IMR-90 (cell line): ENCODE measurements at regions not wholly inside any gene's neighbourhood (a gene's known extent, or its start where the extent isn't known, plus 50 kb on each side); places are given as distances from the start of the nearest gene placed in this dataset.
A peak's percentile ranks its signal among the peaks of the same experiment; 100 is the strongest.

Experiments
- ATAC-seq: fragments of 200-7000 bp; cut with Tn5 transposase; 2 replicates; pipeline ENCODE4 v1.9.1; 2020; ENCODE audit warnings: low read depth, mild to moderate bottlenecking, moderate library complexity
- BruUV-seq: library from RNA; stranded (reverse); fragments of 400-500 nt; replicated peaks from 2 replicates; lab custom pipeline; 2021; lab: Mats Ljungman, UMichigan
- CTCF ChIA-PET: fragments of 300-600 bp; formaldehyde crosslinking; extraction: SDS; loops from one replicate; lab custom pipeline; 2021; ENCODE audit warnings: antibody characterized with exemption; lab: Yijun Ruan, JAX
- POLR2A ChIA-PET: fragments of 300-600 bp; sonication (Branson Sonifier 250); formaldehyde crosslinking; loops from one replicate; lab custom pipeline; 2022; ENCODE audit warnings: antibody characterized with exemption; ENCODE audit not compliant: unreplicated experiment; lab: Charles Lee
- DNase-seq: peaks from one replicate; pipeline ENCODE4 v3.0.0; 2013
- H2AFZ ChIP-seq: replicated peaks from 2 replicates; pipeline ENCODE3; 2013; ENCODE audit warnings: low read length, mild to moderate bottlenecking; ENCODE audit not compliant: poor library complexity
- H2AK5ac ChIP-seq: 2 replicates; pipeline ENCODE4 v1.6.1; 2013; ENCODE audit warnings: low read depth, low read length, inconsistent platforms
- H2AK9ac ChIP-seq: replicated peaks from 2 replicates; pipeline ENCODE3; 2013; ENCODE audit warnings: mild to moderate bottlenecking, low read depth, low read length, moderate library complexity; ENCODE audit not compliant: poor library complexity
- H2BK120ac ChIP-seq: 2 replicates; pipeline ENCODE4 v1.6.1; 2013; ENCODE audit warnings: low read depth, low read length, inconsistent platforms
- H2BK15ac ChIP-seq: 3 replicates; pipeline ENCODE4 v1.6.1; 2013; ENCODE audit warnings: low read depth, low read length, inconsistent platforms
- H2BK20ac ChIP-seq: 2 replicates; pipeline ENCODE4 v1.6.1; 2013; ENCODE audit warnings: low read depth, mild to moderate bottlenecking, inconsistent platforms, low read length, moderate library complexity
- H2BK5ac ChIP-seq: 2 replicates; pipeline ENCODE4 v1.6.1; 2013; ENCODE audit warnings: mild to moderate bottlenecking, low read depth, low read length, inconsistent platforms; ENCODE audit not compliant: poor library complexity, severe bottlenecking
- H3K14ac ChIP-seq: replicated peaks from 2 replicates; pipeline ENCODE4 v1.6.1; 2013; ENCODE audit warnings: low read depth, low read length, inconsistent platforms
- H3K18ac ChIP-seq: 2 replicates; pipeline ENCODE4 v1.6.1; 2013; ENCODE audit warnings: low read depth, low read length, control low read depth
- H3K23ac ChIP-seq: 2 replicates; pipeline ENCODE4 v1.6.1; 2013; ENCODE audit warnings: low read depth, low read length, inconsistent platforms
- H3K27ac ChIP-seq: 2 replicates; pipeline ENCODE4 v1.5.1; 2013; ENCODE audit warnings: mild to moderate bottlenecking, control low read depth, low read length; ENCODE audit not compliant: insufficient read depth
- H3K27me3 ChIP-seq: 2 replicates; pipeline ENCODE4 v1.6.1; 2013; ENCODE audit warnings: low read length; ENCODE audit not compliant: control insufficient read depth, insufficient read depth
- H3K36me3 ChIP-seq: 2 replicates; pipeline ENCODE4 v1.6.1; 2013; ENCODE audit warnings: low read length, mixed read lengths; ENCODE audit not compliant: control insufficient read depth, insufficient read depth
- H3K4ac ChIP-seq: 2 replicates; pipeline ENCODE4 v1.6.1; 2013; ENCODE audit warnings: low read depth, low read length, inconsistent platforms
- H3K4me1 ChIP-seq: 2 replicates; pipeline ENCODE4 v1.6.1; 2013; ENCODE audit warnings: low read length, mixed read lengths; ENCODE audit not compliant: control insufficient read depth, insufficient read depth
- H3K4me2 ChIP-seq: 2 replicates; pipeline ENCODE4 v1.6.1; 2013; ENCODE audit warnings: low read depth, mild to moderate bottlenecking, control low read depth, low read length, moderate library complexity
- H3K4me3 ChIP-seq: 2 replicates; pipeline ENCODE4 v1.5.1; 2013; ENCODE audit warnings: low read depth, mild to moderate bottlenecking, control low read depth, low read length, moderate library complexity; ENCODE audit not compliant: insufficient read depth
- H3K56ac ChIP-seq: 2 replicates; pipeline ENCODE4 v1.6.1; 2013; ENCODE audit warnings: low read length, inconsistent platforms; ENCODE audit not compliant: insufficient read depth; ENCODE audit errors: extremely low read depth
- H3K79me1 ChIP-seq, 2 experiments: 2 replicates each; pipeline ENCODE4 v1.6.1; 2013; ENCODE audit warnings: low read length in 2 of 2, inconsistent platforms in 1 of 2, low read depth in 1 of 2
- H3K9ac ChIP-seq: 2 replicates; pipeline ENCODE4 v1.6.1; 2013; ENCODE audit warnings: low read depth, low read length, control low read depth
- H3K9me1 ChIP-seq: 2 replicates; pipeline ENCODE4 v1.6.1; 2013; ENCODE audit warnings: low read length, inconsistent platforms; ENCODE audit not compliant: insufficient read depth
- H3K9me3 ChIP-seq: 2 replicates; pipeline ENCODE4 v1.6.1; 2013; ENCODE audit warnings: low read length; ENCODE audit not compliant: control insufficient read depth, insufficient read depth
- H4K20me1 ChIP-seq: 2 replicates; pipeline ENCODE4 v1.6.1; 2013; ENCODE audit warnings: low read length, inconsistent platforms; ENCODE audit not compliant: insufficient read depth
- H4K5ac ChIP-seq: 2 replicates; pipeline ENCODE4 v1.6.1; 2013; ENCODE audit warnings: mild to moderate bottlenecking, low read depth, low read length, control low read depth
- H4K8ac ChIP-seq, 2 experiments: 2 replicates each; pipeline ENCODE4 v1.6.1; 2013; ENCODE audit warnings: low read depth in 2 of 2, low read length in 2 of 2, control low read depth in 1 of 2, inconsistent platforms in 1 of 2
- H4K91ac ChIP-seq: 2 replicates; pipeline ENCODE4 v1.6.1; 2013; ENCODE audit warnings: low read depth, low read length, inconsistent platforms; ENCODE audit not compliant: insufficient read depth
- CEBPB ChIP-seq: IDR thresholded peaks from 2 replicates; pipeline ENCODE4 v1.6.1; 2012; ENCODE audit warnings: low read depth, low read length, improper control_type of control experiment
- CHD1 ChIP-seq: IDR thresholded peaks from 2 replicates; pipeline ENCODE4 v1.6.1; 2012; ENCODE audit warnings: low read depth, low read length, improper control_type of control experiment
- CTCF ChIP-seq: conservative IDR thresholded peaks from 2 replicates; pipeline ENCODE4 v1.5.1; 2012; ENCODE audit warnings: mild to moderate bottlenecking, low read depth, low read length, improper control_type of control experiment
- FOS ChIP-seq: fragments of 150-350 bp; IDR thresholded peaks from 2 replicates; pipeline ENCODE4 v1.6.1; 2016; ENCODE audit warnings: low read depth, low read length
- MAFK ChIP-seq: IDR thresholded peaks from 2 replicates; pipeline ENCODE4 v1.6.1; 2012; ENCODE audit warnings: low read depth, low read length, improper control_type of control experiment
- MAZ ChIP-seq: IDR thresholded peaks from 2 replicates; pipeline ENCODE4 v1.6.1; 2012; ENCODE audit warnings: low read depth, mild to moderate bottlenecking, low read length, improper control_type of control experiment, moderate library complexity, borderline replicate concordance
- NFE2L2 ChIP-seq: fragments of 150-350 bp; IDR thresholded peaks from 2 replicates; pipeline ENCODE4 v1.6.1; 2016; ENCODE audit warnings: low read depth, mild to moderate bottlenecking, low read length
- POLR2A ChIP-seq: IDR thresholded peaks from 2 replicates; pipeline ENCODE4 v1.6.1; 2012; ENCODE audit warnings: mild to moderate bottlenecking, low read depth, low read length
- RAD21 ChIP-seq: IDR thresholded peaks from 2 replicates; pipeline ENCODE4 v1.6.1; 2012; ENCODE audit warnings: low read length, improper control_type of control experiment
- RCOR1 ChIP-seq: IDR thresholded peaks from 2 replicates; pipeline ENCODE4 v1.6.1; 2012; ENCODE audit warnings: mild to moderate bottlenecking, low read length, improper control_type of control experiment; ENCODE audit not compliant: insufficient replicate concordance
- RFX5 ChIP-seq: IDR thresholded peaks from 2 replicates; pipeline ENCODE4 v1.8.0; 2012; ENCODE audit warnings: low read depth, mild to moderate bottlenecking, low read length, moderate library complexity
- SMC3 ChIP-seq: fragments of 150-350 bp; IDR thresholded peaks from 2 replicates; pipeline ENCODE4 v1.6.1; 2016; ENCODE audit warnings: low read depth, mild to moderate bottlenecking, antibody characterized with exemption, low read length, moderate library complexity
- WGBS, 2 experiments: methylation state at CpG; one replicate each; pipeline versions ENCODE4 v1.1.5 to v1.1.7; 2013; ENCODE audit warnings: missing lambda C conversion rate in 2 of 2; ENCODE audit not compliant: insufficient read length in 1 of 2; ENCODE audit errors: extremely low coverage in 2 of 2; 5-methylcytosine and 5-hydroxymethylcytosine counted together
- dilution Hi-C: fragments of 300-500 bp; cut with HindIII; formaldehyde crosslinking; loops from one replicate; pipeline ENCODE4 v1.14.3; 2018; ENCODE audit warnings: low sequenced_read_pairs; ENCODE audit not compliant: unreplicated experiment
- in situ Hi-C: fragments of 300-500 bp; cut with MboI; formaldehyde crosslinking; loops from 3 replicates; pipeline ENCODE4 v1.14.3; 2019; ENCODE audit warnings: low sequenced_read_pairs, inconsistent platforms, mixed read lengths
- intact Hi-C: fragments of 100-400 bp; cut with micrococcal nuclease; formaldehyde crosslinking; loops from 2 replicates; pipeline ENCODE4 v1.10.0; 2022

- dilution Hi-C loops, result no loop called here
- in situ Hi-C loops, result loop anchor here (25.0 kb wide), 1 partner anchor 670 kb away; the partner anchor contains the start of genes NR2F1 and NR2F1-AS1
- Histone ChIP-seq H3K4me2 (no peak overlapping the region), H4K91ac (no peak overlapping the region), H3K14ac (no peak overlapping the region), H3K4me3 (no peak overlapping the region), H2BK5ac (no peak overlapping the region), H2BK120ac (no peak overlapping the region), H3K79me1 (no peaks in the 10 kb centered on the region), H2AK5ac (no peak overlapping the region), H3K36me3 (no peaks in the 10 kb centered on the region), H4K5ac (no peak overlapping the region), H3K4me1 (peaks cover 2% of the 10 kb centered on the region; the same call in 1 of the 2 replicates), H3K4ac (no peak overlapping the region), H4K20me1 (no peaks in the 10 kb centered on the region), H3K27me3 (no peaks in the 10 kb centered on the region), H2AFZ (no peak overlapping the region), H3K18ac (no peak overlapping the region), H2BK20ac (no peak overlapping the region), H2AK9ac (no peak overlapping the region), H3K9me3 (no peaks in the 10 kb centered on the region), H3K27ac (no peak overlapping the region), H3K9ac (no peak overlapping the region), H3K56ac (no peak overlapping the region), H2BK15ac (no peak overlapping the region), H3K23ac (no peak overlapping the region), H3K9me1 (no peaks in the 10 kb centered on the region), H4K8ac (no peak overlapping the region)
- peak; percentile 32; the same call in 1 of the 2 replicates for ATAC-seq
- TF ChIP-seq FOS, result no peak
- TF ChIP-seq MAFK, result no peak
- no peak for TF ChIP-seq RFX5
- TF ChIP-seq CHD1, result no peak
- TF ChIP-seq RAD21, result no peak
- no peak for TF ChIP-seq CTCF
- TF ChIP-seq CEBPB, result no peak
- no peak for TF ChIP-seq NFE2L2
- no peak for TF ChIP-seq MAZ
- TF ChIP-seq POLR2A, result no peak
- no peak for TF ChIP-seq RCOR1
- no peak for TF ChIP-seq SMC3
- DNase-seq, result peak; percentile 31
- POLR2A ChIA-PET, result no interaction called here
- WGBS, 2 experiments, result no CpG with 5 or more reads among the region's 2 CpGs
- CTCF ChIA-PET, result no interaction called here
- intact Hi-C loops, result loop anchor here (5.0 to 10.0 kb wide), 5 partner anchors 135 to 888 kb away; no protein-coding TSS in a partner anchor
- no TSS peak for BruUV-seq
These were observed 664.0 kb downstream of the NR2F1-AS1 start for GRCh38 chr5:92917044-92917443.
